ENCODE measurements at regions not wholly inside any gene's neighbourhood (a gene's known extent, or its start where the extent isn't known, plus 50 kb on each side); places are given as distances from the start of the nearest gene placed in this dataset.

GRCh38 chrX:16002185-16002584, 121.2 kb upstream of the GRPR start:
- H3K27ac ChIP-seq = no peak overlapping the region
- no peaks in the 10 kb centered on the region for H3K36me3 ChIP-seq (replicated peaks in 1 of 2)
- intact Hi-C loops (cut with DNase I) = no loop called here
- H3K4me1 ChIP-seq (replicated peaks in 1 of 2) = no peaks in the 10 kb centered on the region
- DNase-seq = no peak
- no peak overlapping the region for H3K4me3 ChIP-seq
- TF ChIP-seq, protein P1, sequence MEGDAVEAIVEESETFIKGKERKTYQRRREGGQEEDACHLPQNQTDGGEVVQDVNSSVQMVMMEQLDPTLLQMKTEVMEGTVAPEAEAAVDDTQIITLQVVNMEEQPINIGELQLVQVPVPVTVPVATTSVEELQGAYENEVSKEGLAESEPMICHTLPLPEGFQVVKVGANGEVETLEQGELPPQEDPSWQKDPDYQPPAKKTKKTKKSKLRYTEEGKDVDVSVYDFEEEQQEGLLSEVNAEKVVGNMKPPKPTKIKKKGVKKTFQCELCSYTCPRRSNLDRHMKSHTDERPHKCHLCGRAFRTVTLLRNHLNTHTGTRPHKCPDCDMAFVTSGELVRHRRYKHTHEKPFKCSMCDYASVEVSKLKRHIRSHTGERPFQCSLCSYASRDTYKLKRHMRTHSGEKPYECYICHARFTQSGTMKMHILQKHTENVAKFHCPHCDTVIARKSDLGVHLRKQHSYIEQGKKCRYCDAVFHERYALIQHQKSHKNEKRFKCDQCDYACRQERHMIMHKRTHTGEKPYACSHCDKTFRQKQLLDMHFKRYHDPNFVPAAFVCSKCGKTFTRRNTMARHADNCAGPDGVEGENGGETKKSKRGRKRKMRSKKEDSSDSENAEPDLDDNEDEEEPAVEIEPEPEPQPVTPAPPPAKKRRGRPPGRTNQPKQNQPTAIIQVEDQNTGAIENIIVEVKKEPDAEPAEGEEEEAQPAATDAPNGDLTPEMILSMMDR (IDR thresholded peaks at IDR 0.05) = no peak
- TF ChIP-seq POLR2A (IDR thresholded peaks at IDR 0.05) = no peak
- WGBS, 4 donors = 38 to 75% (median 65%) methylated on average over 1 of the region's 1 CpG
- peaks cover 11% of the 10 kb centered on the region for H3K27me3 ChIP-seq
- no peaks in the 10 kb centered on the region for H3K9me3 ChIP-seq (replicated peaks in 1 of 3)

DNA sequence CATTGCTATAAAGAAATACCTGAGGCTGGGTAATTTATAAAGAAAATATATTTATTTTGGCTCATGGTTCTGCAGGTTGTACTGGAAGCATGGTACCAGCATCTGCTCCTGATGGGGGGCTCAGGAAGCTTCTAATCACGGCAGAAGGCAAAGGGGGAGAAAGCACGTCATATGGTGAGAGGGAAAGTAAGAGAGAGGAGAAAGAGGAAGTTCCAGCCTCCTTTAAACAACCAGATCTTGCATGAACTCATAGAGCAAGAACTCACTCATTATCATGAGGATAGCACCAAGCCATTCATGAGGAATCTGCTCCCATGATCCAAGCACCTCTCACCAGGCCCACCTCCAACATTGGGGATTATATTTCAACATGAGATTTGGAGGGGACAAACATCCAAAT, 125.0 kb upstream of the GRPR start:
- no peaks in the 10 kb centered on the region for H3K9me3 ChIP-seq (replicated peaks in 1 of 3)
- peaks cover 11% of the 10 kb centered on the region for H3K27me3 ChIP-seq
- intact Hi-C loops (cut with DNase I) = no loop called here
- no peaks in the 10 kb centered on the region for H3K36me3 ChIP-seq (replicated peaks in 1 of 2)
- no peaks in the 10 kb centered on the region for H3K4me1 ChIP-seq (replicated peaks in 1 of 2)
- TF ChIP-seq, protein P1 (IDR thresholded peaks at IDR 0.05) = no peak
- no peak for TF ChIP-seq POLR2A (IDR thresholded peaks at IDR 0.05)
- no peak overlapping the region for H3K27ac ChIP-seq
- H3K4me3 ChIP-seq = no peak overlapping the region
- DNase-seq = no peak
- 27 to 49% (median 41%) methylated on average over 2 of the region's 2 CpGs for WGBS, 4 donors

GRCh38 chrX:15989716-15990115, 133.6 kb upstream of the GRPR start:
- Histone ChIP-seq H3K27ac (no peak overlapping the region), H3K9me3 (replicated peaks in 1 of 3) (no peaks in the 10 kb centered on the region)
- intact Hi-C loops (cut with DNase I) = no loop called here

GRCh38 chrX:15988661-15989603, 134.3 kb upstream of the AP1S2 start:
- no peaks in the 10 kb centered on the region for H3K36me3 ChIP-seq (replicated peaks in 1 of 2)
- no peaks in the 10 kb centered on the region for H3K4me1 ChIP-seq (replicated peaks in 1 of 2)
- H3K9me3 ChIP-seq (replicated peaks in 1 of 3) = no peaks in the 10 kb centered on the region
- 71 to 78% (median 74%) methylated on average over 5 of the region's 5 CpGs for WGBS, 4 donors
- no peak for DNase-seq
- intact Hi-C loops (cut with DNase I) = no loop called here
- H3K27me3 ChIP-seq = no peaks in the 10 kb centered on the region
- TF ChIP-seq, protein P1 (IDR thresholded peaks at IDR 0.05) = no peak
- no peak for TF ChIP-seq POLR2A (IDR thresholded peaks at IDR 0.05)
- no peak overlapping the region for H3K27ac ChIP-seq
- H3K4me3 ChIP-seq = no peak overlapping the region

More at GRCh38 chrX:15989716-15990115, 133.6 kb upstream of the GRPR start:
- no peaks in the 10 kb centered on the region for H3K4me1 ChIP-seq (replicated peaks in 1 of 2)
- no peak overlapping the region for H3K4me3 ChIP-seq
- H3K36me3 ChIP-seq (replicated peaks in 1 of 2) = no peaks in the 10 kb centered on the region
- H3K27me3 ChIP-seq = no peaks in the 10 kb centered on the region
- TF ChIP-seq, protein P1 (IDR thresholded peaks at IDR 0.05) = no peak
- no peak for TF ChIP-seq POLR2A (IDR thresholded peaks at IDR 0.05)
- WGBS, 4 donors = 68 to 73% (median 69%) methylated on average over 4 of the region's 4 CpGs
- DNase-seq = no peak

Data from adrenal gland (tissue), 9 donors.